ENCODE measurements at regions not wholly inside any gene's neighbourhood (a gene's known extent, or its start where the extent isn't known, plus 50 kb on each side); places are given as distances from the start of the nearest gene placed in this dataset.

DNA sequence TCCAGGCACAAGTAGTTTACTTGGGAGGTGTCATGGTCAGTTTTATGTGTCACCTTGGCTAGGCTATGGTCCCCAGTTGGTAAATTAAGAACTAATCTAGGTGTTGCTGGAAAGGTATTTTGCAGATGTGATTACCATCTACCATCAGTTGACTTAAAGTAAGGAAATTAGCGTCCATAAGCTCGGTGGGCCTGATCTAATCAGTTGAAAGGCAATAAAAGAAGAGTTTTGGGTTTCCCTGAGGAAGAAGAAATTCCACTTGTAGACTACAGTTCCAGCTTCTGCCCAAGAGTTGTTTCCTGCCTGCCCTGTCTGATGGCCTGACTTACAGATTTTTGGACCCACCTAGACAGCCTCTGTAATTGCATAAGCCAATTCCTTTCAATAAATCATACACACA, 438.7 kb upstream of the PROK2 start:
- DNase-seq (ENCODE audit: low spot score) (no peak), FAIRE-seq (no peak)

DNA sequence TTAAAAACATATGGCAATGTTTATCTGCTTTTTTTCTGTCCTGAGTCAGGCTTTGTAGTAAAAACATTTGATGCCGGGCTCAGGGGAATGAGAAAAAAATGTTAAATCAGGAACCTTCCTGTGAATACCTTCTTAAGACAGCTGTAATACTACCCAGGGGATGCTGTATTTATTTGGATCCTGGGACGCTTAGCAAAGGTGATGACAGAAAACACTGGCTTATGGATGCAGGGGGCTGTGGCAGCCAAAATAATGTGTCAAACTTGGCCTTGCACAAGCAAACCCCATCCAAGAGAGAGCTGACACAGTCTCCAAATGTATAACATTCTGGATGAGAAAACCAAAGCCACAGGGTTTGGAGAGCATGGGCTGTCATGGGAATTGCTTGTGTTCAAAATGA, 438.2 kb upstream of the PROK2 start:
- DNase-seq (ENCODE audit: low spot score) = no peak
- FAIRE-seq = no peak

DNA sequence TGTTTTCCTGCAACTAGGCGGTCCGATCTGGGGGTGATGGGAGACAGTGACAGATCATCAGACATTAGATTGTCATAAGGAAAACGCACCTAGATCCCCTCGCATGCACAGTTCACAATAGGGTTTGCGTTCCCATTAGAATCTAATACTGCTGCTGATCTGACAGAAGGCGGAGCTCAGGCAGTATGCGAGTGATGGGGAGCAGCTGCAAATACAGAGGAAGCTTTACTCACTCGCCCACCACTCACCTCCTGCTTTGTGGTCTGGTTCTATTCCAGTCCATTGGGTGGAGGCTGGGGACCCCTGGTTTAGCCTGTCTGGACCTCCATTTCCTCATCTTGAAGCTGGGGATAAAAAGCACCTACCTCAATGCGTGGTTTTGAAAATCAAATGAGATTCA, 437.5 kb upstream of the PROK2 start:
- FAIRE-seq (no peak), DNase-seq (ENCODE audit: low spot score) (no peak)

DNA sequence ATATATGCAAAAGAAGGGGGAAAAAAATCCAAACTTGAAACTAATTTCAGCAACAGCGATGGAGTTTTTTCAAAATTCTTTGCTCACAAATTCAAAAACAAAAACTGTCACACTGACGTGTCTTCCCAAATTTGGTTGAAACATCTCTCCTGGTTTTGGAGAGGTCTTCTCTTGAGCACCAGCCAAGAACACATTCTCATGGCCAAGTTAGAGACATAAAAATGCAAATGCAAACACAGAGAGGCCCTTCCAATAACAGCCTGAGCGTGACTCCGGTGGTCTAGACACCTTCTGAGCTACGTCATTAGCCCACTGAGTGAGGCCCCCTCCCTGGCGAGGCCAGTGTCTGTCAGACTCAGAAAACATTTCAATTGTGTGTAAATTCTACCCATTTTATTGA, 436.0 kb upstream of the PROK2 start:
- DNase-seq (ENCODE audit: low spot score) = no peak
- no peak for FAIRE-seq

DNA sequence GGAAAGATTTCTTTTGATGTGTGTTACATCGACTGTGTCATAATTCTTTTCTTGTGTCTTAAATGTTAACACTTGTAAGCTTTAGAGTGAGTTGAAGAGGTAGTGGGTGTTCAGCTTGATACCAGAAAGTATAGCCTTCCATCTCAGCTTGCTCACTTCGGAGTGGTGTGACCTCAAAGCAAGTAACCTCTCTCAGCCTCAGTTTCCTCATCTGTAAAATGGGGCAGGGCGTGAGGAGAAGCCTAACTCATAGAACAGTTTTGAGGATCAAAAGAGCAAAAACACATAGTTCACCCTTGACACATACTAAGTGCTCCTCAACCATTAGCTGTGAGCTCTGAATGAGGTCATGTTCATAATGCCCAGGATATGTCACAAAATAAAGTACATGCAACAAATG, 434.8 kb upstream of the PROK2 start:
- FAIRE-seq (no peak), DNase-seq (ENCODE audit: low spot score) (no peak)

DNA sequence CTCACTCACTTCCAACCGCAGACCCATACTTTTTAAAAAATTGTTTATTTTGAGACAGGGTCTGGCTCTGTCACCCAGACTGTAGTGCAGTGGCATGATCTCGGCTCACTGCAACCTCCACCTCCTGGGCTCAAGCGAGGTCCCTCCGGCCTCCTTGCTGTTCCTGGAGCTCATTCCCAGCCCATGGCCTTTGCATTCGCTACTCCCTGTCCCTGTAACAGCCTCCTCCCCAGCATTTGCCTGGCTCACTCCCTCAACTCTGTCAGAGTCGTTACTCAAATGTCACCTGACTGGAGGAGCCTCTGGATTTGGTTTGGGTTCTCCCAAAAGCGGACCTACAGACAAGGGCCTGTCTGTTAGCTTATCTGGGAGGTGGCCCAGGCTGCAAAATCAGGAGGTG, 432.6 kb upstream of the PROK2 start:
- DNase-seq (ENCODE audit: low spot score) (no peak), FAIRE-seq (no peak)

DNA sequence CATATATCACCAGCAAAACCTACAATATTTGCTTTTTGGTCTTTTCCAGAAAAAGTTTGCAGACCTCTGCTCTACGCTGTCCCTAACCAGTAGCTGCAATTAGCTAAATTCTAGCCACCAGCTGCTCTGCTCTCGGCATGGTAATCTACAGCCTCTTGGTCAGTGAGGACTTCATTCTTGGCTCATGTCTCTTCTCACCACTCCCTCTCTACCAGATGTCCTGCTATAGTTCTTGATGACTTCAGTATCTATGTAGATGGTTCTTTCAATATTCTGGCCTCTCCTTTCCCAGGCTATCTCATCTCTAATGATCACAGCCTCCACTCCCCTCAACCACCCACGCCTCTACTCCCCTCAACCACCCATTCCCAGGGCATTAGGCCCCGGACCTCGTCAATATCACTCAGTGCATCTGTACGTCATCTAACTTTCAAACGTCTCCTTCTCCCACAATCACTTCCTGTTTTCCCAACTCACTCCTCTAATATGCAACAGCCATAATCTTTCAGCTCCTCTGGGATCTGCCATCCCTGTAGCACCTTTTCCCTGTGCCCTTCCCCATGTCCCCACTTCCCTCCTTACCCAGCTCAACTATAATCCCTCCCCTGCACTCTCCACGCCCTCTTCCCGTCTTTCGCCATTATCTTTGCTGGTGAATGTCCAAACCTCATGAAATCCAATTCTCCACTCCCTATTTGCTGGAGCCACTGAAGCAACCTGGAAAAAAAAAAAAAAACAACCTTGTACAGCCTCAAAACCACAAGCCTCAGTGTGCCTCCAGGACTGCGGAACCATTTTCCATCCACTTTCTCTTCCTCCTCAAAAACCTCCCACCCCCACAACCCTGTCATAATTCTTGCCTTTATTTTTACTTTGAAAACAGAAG, 429.4 kb upstream of the PROK2 start:
- DNase-seq (ENCODE audit: low spot score) = no peak
- no peak for FAIRE-seq

DNA sequence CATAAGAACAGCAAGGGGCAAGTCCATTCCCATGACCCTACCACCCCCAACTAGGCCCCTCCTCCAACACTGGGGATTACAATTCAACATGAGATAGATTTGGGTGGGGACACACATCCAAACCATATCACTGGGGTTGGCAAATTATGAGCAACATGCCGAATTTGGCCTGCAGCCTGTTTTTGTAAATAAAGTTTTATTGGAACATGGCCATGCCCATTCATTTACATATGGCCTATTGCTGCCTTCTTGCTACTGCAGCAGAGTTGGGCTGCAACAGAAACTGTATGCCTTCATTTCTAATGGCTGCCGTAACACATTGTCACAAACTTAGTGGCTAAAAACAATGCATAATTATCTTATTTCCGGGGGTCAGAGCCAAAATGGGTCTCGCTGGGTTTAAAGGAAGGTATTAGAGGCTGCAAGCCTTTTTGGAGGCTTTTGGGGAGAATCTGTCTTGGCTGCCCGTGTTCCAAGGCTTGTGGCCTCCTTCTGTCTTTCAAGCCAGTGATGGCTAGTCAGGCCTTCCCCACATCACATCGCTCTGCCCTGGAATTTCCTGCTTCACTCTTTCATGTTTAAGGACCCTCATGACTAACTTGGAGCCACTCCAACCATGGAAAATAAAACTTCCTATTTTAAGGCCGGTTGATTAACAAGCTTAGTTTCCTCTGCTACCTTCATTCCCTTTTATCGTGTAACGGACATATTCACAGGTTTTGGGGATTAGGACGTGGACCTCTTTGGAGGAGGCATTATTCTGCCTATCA, 428.5 kb upstream of the PROK2 start:
- DNase-seq (ENCODE audit: low spot score) (no peak), FAIRE-seq (no peak)

DNA sequence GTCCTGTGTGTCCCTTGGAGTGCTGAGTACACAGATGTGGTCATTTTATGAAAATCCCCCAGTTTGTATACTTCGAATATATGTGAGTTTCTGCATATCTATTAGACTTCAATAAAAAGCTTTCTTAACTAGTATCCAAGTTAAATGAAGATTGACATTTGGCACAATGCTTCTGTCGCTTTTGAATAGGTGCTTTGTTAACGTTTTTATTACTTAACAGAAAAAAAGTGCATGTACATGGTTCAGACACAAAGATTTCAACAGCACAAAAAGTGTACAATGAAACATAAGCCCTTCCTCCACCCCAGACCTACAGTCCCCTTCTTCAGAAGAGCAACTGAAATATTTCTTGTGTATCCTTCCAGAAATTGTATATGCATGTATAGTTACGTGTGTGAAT, 427.4 kb upstream of the PROK2 start:
- no peak for FAIRE-seq
- DNase-seq (ENCODE audit: low spot score) = no peak

DNA sequence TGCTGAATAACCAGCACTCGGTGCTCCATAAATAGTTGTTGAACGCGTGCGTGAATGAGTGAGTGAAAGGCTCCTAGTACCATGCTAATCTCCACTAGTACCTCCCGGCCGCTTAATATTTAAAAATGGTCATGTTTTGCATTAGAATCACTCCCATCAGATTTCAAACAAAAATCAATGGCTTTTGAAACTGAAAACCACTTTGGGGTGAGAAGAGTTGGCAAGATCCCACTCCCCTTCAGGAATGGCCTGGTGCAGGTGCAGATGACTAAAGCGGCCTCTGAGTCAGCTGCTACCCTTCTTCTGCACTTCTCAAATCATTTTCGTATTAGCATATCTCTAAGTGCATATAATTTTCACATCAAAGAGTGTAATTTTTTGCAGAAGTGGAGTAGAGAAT, 425.3 kb upstream of the PROK2 start:
- FAIRE-seq (no peak), DNase-seq (ENCODE audit: low spot score) (no peak)

DNA sequence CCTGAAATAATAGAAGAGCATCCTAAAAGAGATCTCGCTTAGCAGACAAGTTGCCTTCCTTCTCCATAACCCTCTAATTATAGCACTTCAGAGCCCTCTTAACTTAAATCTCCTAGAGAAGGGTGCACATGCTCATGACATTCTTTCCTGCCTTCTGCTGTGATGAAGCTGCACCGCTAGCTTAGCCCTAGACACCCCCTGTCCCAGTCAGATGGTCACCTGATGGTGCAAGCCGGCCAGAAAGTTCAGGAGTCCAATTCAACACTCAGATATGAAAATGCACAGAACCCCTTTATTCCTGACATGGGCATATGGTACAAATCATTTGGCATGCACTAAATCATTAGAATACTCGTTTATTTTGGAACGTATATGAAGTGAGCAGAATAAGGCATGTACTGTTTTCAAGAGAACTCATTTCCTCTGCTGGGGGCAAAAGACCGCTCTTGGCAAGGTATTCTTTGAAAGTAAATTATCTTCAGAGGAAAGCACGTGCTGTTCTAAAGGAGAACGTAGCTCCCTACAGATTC, 420.4 kb upstream of the PROK2 start:
- FAIRE-seq = no peak
- no peak for DNase-seq (ENCODE audit: low spot score)

DNA sequence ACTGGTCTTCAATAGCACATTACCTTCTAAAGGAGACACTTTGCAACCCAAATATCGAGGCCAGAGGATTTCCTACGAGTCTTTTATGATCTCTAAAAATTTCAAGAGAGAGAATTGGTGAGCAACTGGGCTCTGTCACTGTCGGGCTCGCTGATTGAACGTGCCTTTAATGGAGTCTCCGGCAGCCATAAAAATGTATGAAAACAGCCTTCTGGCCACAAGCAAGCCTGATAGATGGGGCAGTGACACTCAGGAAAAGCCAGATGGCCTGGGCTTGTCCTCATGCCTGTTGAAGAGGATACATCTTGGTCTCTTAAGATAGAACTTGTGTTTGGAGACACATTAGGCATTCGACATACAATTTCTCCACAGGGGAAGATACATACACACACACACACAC, 419.5 kb upstream of the PROK2 start:
- DNase-seq (ENCODE audit: low spot score) (no peak), FAIRE-seq (no peak)

DNA sequence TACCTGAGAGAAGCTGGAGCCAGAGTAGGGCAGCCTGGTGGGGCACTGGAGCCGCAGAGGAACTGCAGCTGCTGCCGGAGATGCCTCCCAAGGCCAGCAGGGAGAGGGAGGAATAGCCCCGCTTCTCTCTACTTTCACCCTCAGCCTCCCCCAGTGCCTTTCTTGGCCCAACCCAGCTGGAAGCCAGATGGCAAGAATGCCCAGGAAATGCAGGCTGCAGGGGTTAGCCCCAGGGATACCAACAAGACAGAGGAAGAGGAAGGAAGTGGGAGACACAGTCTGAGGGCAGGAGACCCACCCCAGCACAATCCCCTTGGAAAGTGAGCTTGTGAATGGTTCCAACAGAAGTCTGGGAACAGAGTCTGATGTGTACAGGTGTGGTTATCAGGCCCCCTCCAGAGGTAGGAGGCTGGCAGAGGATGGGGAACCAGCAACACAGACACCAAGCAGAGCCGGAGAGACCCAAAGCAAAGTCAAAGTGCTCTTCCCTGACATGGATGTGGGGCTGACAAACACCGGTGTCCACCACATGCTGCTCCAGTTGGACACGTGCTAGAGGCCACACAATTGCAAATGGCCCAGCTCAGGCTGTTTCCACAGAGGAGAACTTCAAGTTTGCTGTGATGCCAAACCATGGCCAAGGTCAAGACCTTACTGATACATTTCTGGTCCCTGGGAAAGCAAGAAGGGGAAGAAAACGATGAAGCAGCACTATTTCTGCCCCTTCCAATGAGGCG, 418.8 kb upstream of the PROK2 start:
- FAIRE-seq (no peak), DNase-seq (ENCODE audit: low spot score) (no peak)

DNA sequence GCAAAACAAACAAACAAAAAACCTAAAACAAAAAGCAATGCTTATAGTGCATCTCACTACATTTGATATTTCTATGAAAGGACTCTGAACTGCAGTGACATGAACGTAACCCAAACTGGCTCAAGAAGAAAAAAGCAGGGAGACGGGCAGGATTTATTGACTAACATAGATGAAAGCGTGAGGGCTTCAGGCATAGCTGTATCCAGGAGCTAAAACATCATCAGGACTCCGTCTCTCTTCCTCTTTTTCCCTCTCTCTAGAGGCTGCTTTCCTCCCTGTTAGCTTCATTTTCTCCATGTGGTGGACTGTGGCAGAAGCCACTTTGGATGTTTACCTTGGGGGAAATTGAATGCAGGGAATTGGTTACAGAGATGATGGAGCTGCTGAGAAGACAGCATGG, 418.2 kb upstream of the PROK2 start:
- no peak for FAIRE-seq
- DNase-seq (ENCODE audit: low spot score) = no peak

DNA sequence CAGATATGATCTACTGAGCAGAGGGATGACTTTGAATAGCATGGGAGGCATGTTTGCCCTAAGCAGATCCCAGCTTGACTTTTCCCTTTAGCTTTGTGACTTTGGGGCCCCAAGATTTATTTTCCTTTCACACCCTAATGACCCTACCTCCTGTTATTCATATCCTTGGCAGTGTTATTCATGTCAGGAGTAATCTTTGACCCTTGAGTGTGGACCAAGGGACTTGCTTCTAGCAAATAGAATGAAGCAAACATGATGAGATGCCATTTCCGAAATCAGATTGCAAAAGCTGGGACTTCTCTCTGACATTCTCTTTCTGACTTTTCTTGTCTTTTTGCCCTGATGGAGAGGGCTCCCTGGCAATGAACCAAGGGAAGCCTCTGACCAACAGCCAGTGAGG, 415.4 kb upstream of the PROK2 start:
- DNase-seq (ENCODE audit: low spot score) = no peak
- no peak for FAIRE-seq

DNA sequence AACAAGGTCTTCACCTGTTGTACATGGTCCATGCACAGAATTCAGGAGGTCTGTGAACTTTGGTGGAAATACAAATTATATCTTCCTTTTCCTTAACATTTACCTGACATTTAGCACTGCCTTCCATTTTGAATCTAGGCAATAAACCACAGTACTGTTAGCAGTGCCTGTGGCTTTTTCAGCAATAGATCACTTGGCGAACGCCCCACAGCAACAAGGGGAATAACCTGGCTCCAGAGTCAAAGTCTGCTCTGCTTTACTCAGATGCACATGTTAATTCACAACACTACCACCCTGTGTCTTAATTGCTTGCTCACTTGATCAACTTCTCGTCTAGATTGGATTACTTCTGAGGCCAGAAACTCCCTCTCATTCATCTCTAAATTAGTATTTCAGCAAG, 414.6 kb upstream of the PROK2 start:
- no peak for DNase-seq (ENCODE audit: low spot score)
- no peak for FAIRE-seq

DNA sequence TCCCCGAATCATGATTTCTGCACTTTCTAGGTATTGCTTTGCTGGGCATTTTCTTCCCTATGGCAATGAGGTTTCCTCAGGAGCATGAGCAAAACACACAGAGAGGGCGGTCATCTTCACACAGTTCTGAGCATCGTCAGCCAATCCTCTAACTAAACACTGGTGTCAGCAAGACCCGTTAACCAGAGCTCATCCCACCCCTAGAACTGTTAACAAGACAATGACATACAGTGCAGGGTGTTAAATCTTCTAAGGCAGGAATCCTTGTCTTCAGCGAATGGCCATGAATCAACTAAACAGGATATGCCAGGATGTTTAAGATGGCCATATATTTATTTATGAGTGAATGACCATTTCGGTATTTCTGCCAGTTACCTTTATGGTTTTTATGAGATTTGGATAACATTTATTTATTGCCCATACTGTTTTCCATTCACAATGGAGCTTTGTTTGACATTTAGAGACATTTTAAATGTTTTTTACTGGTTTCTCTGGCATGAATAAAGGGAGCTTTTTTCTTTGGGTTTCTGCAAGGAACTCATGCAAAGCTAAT, 411.5 kb upstream of the PROK2 start:
- DNase-seq (ENCODE audit: low spot score) = no peak
- FAIRE-seq = no peak

DNA sequence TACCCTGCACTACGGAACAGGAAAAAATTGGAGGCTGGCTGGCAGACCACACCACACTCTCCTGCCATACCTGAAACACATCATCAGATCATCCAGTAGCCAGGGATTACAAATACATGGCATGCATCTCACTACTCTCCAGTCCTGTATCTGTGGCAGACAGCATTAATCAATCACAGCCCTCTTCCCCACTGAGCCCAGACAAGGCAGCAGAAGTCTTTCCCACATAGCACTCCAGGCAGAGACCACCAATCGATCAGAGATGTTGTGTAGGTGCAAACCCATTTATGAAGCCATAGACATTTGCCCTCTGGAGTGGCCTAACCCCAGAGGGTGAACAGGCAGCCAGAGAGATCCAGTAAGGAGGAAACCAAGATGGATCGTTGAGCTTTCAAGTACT, 410.9 kb upstream of the PROK2 start:
- no peak for FAIRE-seq
- no peak for DNase-seq (ENCODE audit: low spot score)

DNA sequence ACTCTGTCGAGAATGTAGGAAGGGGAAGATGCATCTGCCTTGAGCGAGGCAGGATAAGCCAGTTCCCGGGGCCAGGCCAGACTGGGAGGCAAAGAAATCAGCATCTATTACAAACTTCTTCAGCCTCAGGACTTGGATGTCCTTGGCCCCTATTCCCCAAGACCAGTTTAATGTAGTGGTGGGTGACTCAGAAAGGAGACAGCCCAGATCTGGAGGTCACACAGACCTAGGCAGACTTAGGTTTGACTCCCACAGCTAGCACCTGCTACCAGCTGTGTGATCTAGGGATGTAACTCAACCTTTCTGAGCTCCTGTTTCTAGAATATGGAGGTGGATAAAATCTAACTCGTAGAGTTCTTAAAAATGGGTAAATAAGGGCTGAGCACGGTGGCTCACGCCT, 409.5 kb upstream of the PROK2 start:
- FAIRE-seq = no peak
- DNase-seq (ENCODE audit: low spot score) = no peak

DNA sequence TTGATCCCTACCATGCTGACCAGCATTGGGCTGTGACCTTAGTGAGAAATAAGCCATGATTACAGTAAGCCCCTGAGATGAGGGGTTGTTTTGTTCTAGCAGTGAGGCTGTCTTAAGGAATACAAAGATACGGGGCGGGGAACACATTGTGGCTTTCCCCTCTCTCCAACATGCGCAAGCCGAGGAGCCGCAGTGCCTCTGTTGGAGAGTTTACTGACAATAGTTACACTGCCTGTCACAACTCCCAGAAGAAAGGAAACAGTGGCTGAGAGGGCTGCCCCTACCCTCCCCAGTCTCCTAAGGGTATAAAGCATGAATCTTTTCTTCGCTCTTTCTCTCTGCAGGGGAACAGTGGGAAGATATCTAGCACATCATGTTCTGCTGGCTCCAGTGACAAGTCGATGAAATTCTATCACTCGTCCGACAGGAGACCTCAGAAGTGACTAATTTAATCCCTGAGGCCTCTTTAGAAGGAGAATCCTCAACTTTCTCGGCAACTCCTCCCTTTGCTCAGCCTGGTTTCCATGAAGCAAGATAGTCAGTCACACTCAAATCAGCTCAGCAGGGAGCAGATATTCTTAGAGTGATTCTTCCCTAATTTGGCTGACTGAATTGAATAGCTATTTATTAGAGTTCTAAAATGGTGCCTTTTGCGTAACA, 409.0 kb upstream of the PROK2 start:
- DNase-seq (ENCODE audit: low spot score) (no peak), FAIRE-seq (no peak)

DNA sequence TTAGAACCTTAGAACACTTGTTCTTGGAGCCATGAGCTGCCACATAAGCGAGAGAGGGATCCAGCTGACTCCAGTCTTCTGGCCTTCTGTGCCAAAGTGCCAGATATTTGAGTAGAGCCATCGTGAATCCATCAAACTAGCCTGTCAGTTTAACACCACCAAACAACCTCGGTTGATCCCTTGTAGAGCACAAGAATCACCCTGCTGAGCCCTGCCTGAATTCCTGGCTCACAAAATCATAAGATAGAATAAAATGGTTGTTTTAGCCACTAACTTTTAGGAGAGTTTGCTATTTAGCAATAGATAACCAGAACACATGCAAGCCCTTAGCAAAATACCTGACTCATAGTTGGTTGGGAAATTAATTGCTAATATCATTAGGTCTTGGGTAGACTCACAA, 407.6 kb upstream of the PROK2 start:
- DNase-seq (ENCODE audit: low spot score) (no peak), FAIRE-seq (no peak)
